H1 (cell line): ENCODE measurements at regions not wholly inside any gene's neighbourhood (a gene's known extent, or its start where the extent isn't known, plus 50 kb on each side); places are given as distances from the start of the nearest gene placed in this dataset.

ENCODE experiments used
- CTCF ChIA-PET: fragments of 300-600 bp; sonication (Branson Sonifier 250); formaldehyde crosslinking; loops from one replicate; lab custom pipeline; 2021; ENCODE audit not compliant: partially characterized antibody; lab: Charles Lee
- POLR2A ChIA-PET: fragments of 300-600 bp; sonication (Branson Sonifier 250); formaldehyde crosslinking; loops from one replicate; lab custom pipeline; 2021; ENCODE audit warnings: inconsistent platforms; ENCODE audit not compliant: partially characterized antibody; lab: Charles Lee
- DNase-seq, 2 experiments: peaks; one replicate each; pipeline versions ENCODE4 v3.0.0 to v3.0.0-alpha.2; 2010 to 2022; ENCODE audit warnings: low spot score in 2 of 2, low read depth in 1 of 2, mixed read lengths in 1 of 2
- FAIRE-seq: peaks from 2 replicates; lab custom pipeline; 2011; peaks lifted over from hg19 to GRCh38; lab: Jason Lieb, UNC
- H2AFZ ChIP-seq: 2 replicates; pipeline ENCODE4 v1.8.1; 2012; ENCODE audit warnings: low read length, inconsistent platforms
- H2AK5ac ChIP-seq: 2 replicates; pipeline ENCODE4 v1.6.1; 2013; ENCODE audit warnings: low read depth, low read length
- H2BK120ac ChIP-seq: replicated peaks from 2 replicates; pipeline ENCODE3; 2013; ENCODE audit warnings: low read depth, low read length, inconsistent platforms
- H2BK12ac ChIP-seq: 2 replicates; pipeline ENCODE4 v1.6.1; 2013; ENCODE audit warnings: low read depth, low read length
- H2BK15ac ChIP-seq: 2 replicates; pipeline ENCODE4 v1.6.1; 2013; ENCODE audit warnings: low read length
- H2BK20ac ChIP-seq: 2 replicates; pipeline ENCODE4 v1.6.1; 2013; ENCODE audit warnings: low read length
- H2BK5ac ChIP-seq: 2 replicates; pipeline ENCODE4 v1.6.1; 2013; ENCODE audit warnings: low read depth, low read length
- H3K14ac ChIP-seq: 2 replicates; pipeline ENCODE4 v1.6.1; 2013; ENCODE audit warnings: inconsistent platforms; ENCODE audit not compliant: insufficient read length
- H3K18ac ChIP-seq: 2 replicates; pipeline ENCODE4 v1.6.1; 2013; ENCODE audit warnings: low read length; ENCODE audit errors: extremely low read depth
- H3K23ac ChIP-seq: 2 replicates; pipeline ENCODE4 v1.6.1; 2013; ENCODE audit warnings: inconsistent platforms; ENCODE audit not compliant: insufficient read length
- H3K23me2 ChIP-seq: 2 replicates; pipeline ENCODE4 v1.6.1; 2013; ENCODE audit warnings: low read depth, low read length
- H3K27ac ChIP-seq: 2 replicates; pipeline ENCODE4 v1.6.1; 2011; ENCODE audit warnings: low read depth, low read length, inconsistent platforms
- H3K27me3 ChIP-seq, 4 experiments: replicated peaks in 1 of 4; 1 replicate in 1 of 4; 2 replicates in 3 of 4; pipeline versions ENCODE4 v1.6.1 to v1.8.1; 2011 to 2013; ENCODE audit warnings: low read length in 3 of 4, mild to moderate bottlenecking in 3 of 4, inconsistent platforms in 2 of 4, mixed read lengths in 2 of 4, moderate library complexity in 1 of 4; ENCODE audit not compliant: control insufficient read depth in 3 of 4, insufficient read depth in 3 of 4; ENCODE audit errors: extremely low read depth in 1 of 4
- H3K36me3 ChIP-seq, 4 experiments: 2 replicates each; pipeline versions ENCODE4 v1.6.1 to v1.8.1; 2011 to 2013; ENCODE audit warnings: mild to moderate bottlenecking in 4 of 4, low read length in 3 of 4, moderate library complexity in 2 of 4, control low read depth in 1 of 4, inconsistent platforms in 1 of 4; ENCODE audit not compliant: insufficient read depth in 4 of 4, control insufficient read depth in 2 of 4
- H3K4ac ChIP-seq: replicated peaks from 2 replicates; pipeline ENCODE3; 2013; ENCODE audit warnings: low read length, low read depth, mixed read lengths, inconsistent platforms; ENCODE audit not compliant: insufficient read length
- H3K4me1 ChIP-seq, 4 experiments: replicated peaks in 1 of 4; 1 replicate in 1 of 4; 2 replicates in 3 of 4; pipeline versions ENCODE4 v1.6.1 to v1.8.1; 2011 to 2013; ENCODE audit warnings: low read length in 3 of 4, inconsistent platforms in 2 of 4, mixed read lengths in 1 of 4; ENCODE audit not compliant: insufficient read depth in 4 of 4, control insufficient read depth in 3 of 4
- H3K4me2 ChIP-seq, 2 experiments: 2 replicates each; pipeline versions ENCODE4 v1.6.1 to v1.8.1; 2011 to 2013; ENCODE audit warnings: low read depth in 2 of 2, low read length in 2 of 2, control low read depth in 1 of 2, inconsistent platforms in 1 of 2, mild to moderate bottlenecking in 1 of 2; ENCODE audit not compliant: insufficient read depth in 1 of 2
- H3K4me3 ChIP-seq, 4 experiments: fragments of 200-600, 300-600 bp in 1 of 4; sonication (generic), shearing (Covaris generic), sonication (Bioruptor Twin) in 1 of 4; 2 replicates each; pipeline versions ENCODE4 v1.5.1 to v1.8.1; 2011 to 2016; ENCODE audit warnings: low read length in 4 of 4, low read depth in 3 of 4, control low read depth in 2 of 4, inconsistent platforms in 2 of 4, mild to moderate bottlenecking in 2 of 4, mixed read lengths in 1 of 4, moderate library complexity in 1 of 4; ENCODE audit not compliant: insufficient read depth in 2 of 4; ENCODE audit errors: extremely low read depth in 1 of 4
- H3K56ac ChIP-seq: replicated peaks from 2 replicates; pipeline ENCODE3; 2013; ENCODE audit warnings: low read depth, mild to moderate bottlenecking, mixed read lengths, low read length, inconsistent platforms; ENCODE audit not compliant: insufficient read length
- H3K79me1 ChIP-seq: 2 replicates; pipeline ENCODE4 v1.6.1; 2013; ENCODE audit warnings: low read depth, low read length, control low read depth
- H3K79me2 ChIP-seq, 2 experiments: 2 replicates each; pipeline versions ENCODE4 v1.6.1 to v1.8.1; 2012 to 2013; ENCODE audit warnings: low read length in 2 of 2, mild to moderate bottlenecking in 2 of 2, inconsistent platforms in 1 of 2; ENCODE audit not compliant: insufficient read depth in 2 of 2, control insufficient read depth in 1 of 2
- H3K9ac ChIP-seq, 4 experiments: replicated peaks in 1 of 4; 1 replicate in 1 of 4; 2 replicates in 3 of 4; pipeline versions ENCODE4 v1.6.1 to v1.8.1; 2011 to 2013; ENCODE audit warnings: low read depth in 3 of 4, low read length in 3 of 4, control low read depth in 2 of 4, mild to moderate bottlenecking in 2 of 4, moderate library complexity in 2 of 4, inconsistent platforms in 1 of 4; ENCODE audit errors: extremely low read depth in 1 of 4
- H3K9me3 ChIP-seq, 2 experiments: 2 replicates each; pipeline versions ENCODE4 v1.6.1 to v1.8.1; 2012 to 2013; ENCODE audit warnings: mild to moderate bottlenecking in 2 of 2, moderate library complexity in 2 of 2, control low read depth in 1 of 2, inconsistent platforms in 1 of 2, low read depth in 1 of 2, low read length in 1 of 2, mixed read lengths in 1 of 2; ENCODE audit not compliant: insufficient read depth in 2 of 2
- H4K20me1 ChIP-seq, 2 experiments: replicated peaks in 1 of 2; 2 replicates each; pipeline versions ENCODE3 to v1.8.1; 2011 to 2013; ENCODE audit warnings: inconsistent platforms in 2 of 2, low read length in 2 of 2, mild to moderate bottlenecking in 1 of 2; ENCODE audit not compliant: insufficient read depth in 2 of 2, control insufficient read depth in 1 of 2
- H4K5ac ChIP-seq: 2 replicates; pipeline ENCODE4 v1.6.1; 2013; ENCODE audit warnings: low read length, low read depth, mixed read lengths, inconsistent platforms; ENCODE audit not compliant: insufficient read length
- H4K8ac ChIP-seq: 2 replicates; pipeline ENCODE4 v1.8.0; 2013; ENCODE audit warnings: mild to moderate bottlenecking, moderate library complexity, low read length, inconsistent platforms; ENCODE audit not compliant: insufficient read depth; ENCODE audit errors: extremely low read depth
- H4K91ac ChIP-seq: replicated peaks from 2 replicates; pipeline ENCODE3; 2013; ENCODE audit warnings: low read length, mixed read lengths, inconsistent platforms; ENCODE audit not compliant: insufficient read length
- CHD1 ChIP-seq: IDR thresholded peaks from 2 replicates; pipeline ENCODE4 v1.6.1; 2012; ENCODE audit warnings: low read depth, low read length, improper control_type of control experiment
- EP300 ChIP-seq, 2 experiments: IDR thresholded peaks; 1 replicate in 1 of 2; 2 replicates in 1 of 2; pipeline ENCODE4 v1.6.1; 2011 to 2012; ENCODE audit warnings: low read depth in 2 of 2, low read length in 2 of 2, mild to moderate bottlenecking in 2 of 2, borderline replicate concordance in 1 of 2, inconsistent platforms in 1 of 2, moderate library complexity in 1 of 2
- GABPA ChIP-seq: IDR thresholded peaks from 2 replicates; pipeline ENCODE4 v1.6.1; 2011; ENCODE audit warnings: mild to moderate bottlenecking, low read length, moderate library complexity, borderline replicate concordance; ENCODE audit not compliant: insufficient read depth
- HDAC2 ChIP-seq, 2 experiments: fragments of 300-600 bp in 1 of 2; sonication (generic) in 1 of 2; IDR thresholded peaks; 2 replicates each; pipeline ENCODE4 v1.6.1; 2011 to 2012; ENCODE audit warnings: low read depth in 2 of 2, low read length in 2 of 2, mild to moderate bottlenecking in 2 of 2, moderate library complexity in 2 of 2, borderline replicate concordance in 1 of 2, inconsistent platforms in 1 of 2
- JUND ChIP-seq: IDR thresholded peaks from 2 replicates; pipeline ENCODE4 v1.6.1; 2011; ENCODE audit warnings: mild to moderate bottlenecking, improper control_type of control experiment, low read length
- KDM4A ChIP-seq: IDR thresholded peaks from one replicate; pipeline ENCODE4 v1.7.1; 2012; ENCODE audit warnings: low read depth, mild to moderate bottlenecking, moderate library complexity, low read length, inconsistent platforms; ENCODE audit not compliant: severe bottlenecking
- KDM5A ChIP-seq: fragments of 200-600 bp; IDR thresholded peaks from 2 replicates; pipeline ENCODE4 v1.7.1; 2012; ENCODE audit warnings: mild to moderate bottlenecking, low read length, inconsistent platforms, mixed read lengths
- POU5F1 ChIP-seq: IDR thresholded peaks from 2 replicates; pipeline ENCODE4 v1.6.1; 2011; ENCODE audit warnings: low read depth, mild to moderate bottlenecking, low read length, moderate library complexity
- RBBP5 ChIP-seq: IDR thresholded peaks from 2 replicates; pipeline ENCODE4 v1.7.1; 2012; ENCODE audit warnings: low read depth, mild to moderate bottlenecking, inconsistent platforms, low read length, moderate library complexity, borderline replicate concordance
- RFX5 ChIP-seq: IDR thresholded peaks from 2 replicates; pipeline ENCODE4 v1.6.1; 2011; ENCODE audit warnings: low read depth, low read length, improper control_type of control experiment, borderline replicate concordance
- RXRA ChIP-seq: IDR thresholded peaks from 2 replicates; pipeline ENCODE4 v1.6.1; 2011; ENCODE audit warnings: low read depth, mild to moderate bottlenecking, low read length, moderate library complexity; ENCODE audit not compliant: insufficient read depth
- SIN3A ChIP-seq, 2 experiments: IDR thresholded peaks in 1 of 2; conservative IDR thresholded peaks in 1 of 2; 2 replicates each; pipeline ENCODE4 v1.6.1; 2011 to 2012; ENCODE audit warnings: low read length in 2 of 2, improper control_type of control experiment in 1 of 2, low read depth in 1 of 2, mild to moderate bottlenecking in 1 of 2
- SIRT6 ChIP-seq: IDR thresholded peaks from one replicate; pipeline ENCODE4 v1.7.1; 2012; ENCODE audit warnings: low read length, inconsistent platforms
- TCF12 ChIP-seq: IDR thresholded peaks from 2 replicates; pipeline ENCODE4 v1.6.1; 2011; ENCODE audit warnings: low read depth, mild to moderate bottlenecking, low read length
- WGBS, 2 experiments: shearing (Covaris generic) in 1 of 2; methylation state at CpG; one replicate each; pipeline versions ENCODE4 v1.1.6 to v1.1.7; 2013 to 2015; ENCODE audit warnings: low lambda C conversion rate in 2 of 2, mixed read lengths in 2 of 2, inconsistent platforms in 1 of 2, low coverage in 1 of 2, missing lambda C conversion rate in 1 of 2; ENCODE audit not compliant: insufficient replicate concordance in 2 of 2, insufficient coverage in 1 of 2, insufficient read length in 1 of 2; ENCODE audit errors: extremely low coverage in 1 of 2, missing lambda C conversion rate in 1 of 2; 5-methylcytosine and 5-hydroxymethylcytosine counted together

DNA sequence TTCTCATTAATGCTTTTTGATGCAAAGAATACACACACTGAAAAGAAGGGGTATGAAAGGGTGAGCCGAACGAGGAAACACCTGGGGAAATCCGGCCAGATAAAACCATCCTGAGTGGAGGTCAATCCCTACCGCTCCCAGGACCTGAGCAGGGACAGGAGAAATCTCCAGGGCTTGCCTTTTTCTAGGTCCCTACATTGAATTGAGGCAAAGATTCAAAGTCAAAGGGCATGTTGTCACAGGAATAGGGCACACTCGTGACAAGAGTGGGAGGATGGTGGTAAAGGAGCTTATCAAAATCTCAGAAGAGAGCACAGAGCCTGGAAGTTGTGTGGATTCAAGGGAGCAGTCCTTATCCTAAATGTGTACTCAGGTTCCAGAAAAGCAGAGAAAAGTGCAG, 61.2 kb upstream of the ACKR3 start:
- Histone ChIP-seq H3K27ac (no peak overlapping the region), H4K8ac (no peak overlapping the region), H2BK5ac (no peak overlapping the region), H3K18ac (no peak overlapping the region), H2BK15ac (no peak overlapping the region), H2AFZ (no peak overlapping the region), H3K4me1 (no peaks in the 10 kb centered on the region), H3K36me3 (no peaks in the 10 kb centered on the region), H2AK5ac (no peak overlapping the region), H3K23ac (no peak overlapping the region), H3K56ac (no peak overlapping the region), H3K23me2 (peaks cover 2% of the 10 kb centered on the region; the same call in 1 of the 2 replicates), H2BK20ac (no peak overlapping the region), H4K5ac (no peak overlapping the region), H4K91ac (no peak overlapping the region), H3K27me3 (no peaks in the 10 kb centered on the region; a peak in 1 of 7 replicates), H3K4me3 (no peak overlapping the region), H4K20me1 (no peaks in the 10 kb centered on the region), H3K4me2 (no peak overlapping the region), H2BK12ac (no peak overlapping the region), H3K14ac (no peak overlapping the region), H3K9me3 (no peaks in the 10 kb centered on the region), H2BK120ac (no peak overlapping the region), H3K9ac (no peak overlapping the region), H3K79me2 (no peaks in the 10 kb centered on the region), H3K4ac (no peak overlapping the region), H3K79me1 (no peaks in the 10 kb centered on the region)
- CTCF ChIA-PET, result interaction anchor here (0.6 to 1.5 kb wide), 4 partner anchors 10 to 155 kb away, joined by 3 to 8 read pairs (median 5); no protein-coding TSS in a partner anchor
- DNase-seq, result no peak
- FAIRE-seq, result no peak
- WGBS, 2 experiments, result 87% methylated on average over 5 of the region's 5 CpGs; no CpG with 5 or more reads in 1 of the 2 experiments
- POLR2A ChIA-PET, result no interaction called here
- no peak for TF ChIP-seq TCF12
- no peak for TF ChIP-seq EP300 (IDR thresholded peaks at IDR 0.05; ENCODE audit: borderline replicate concordance in 1 of 2, low read depth in 2 of 2, low read length in 2 of 2)
- TF ChIP-seq RFX5, result no peak
- no peak for TF ChIP-seq CHD1
- TF ChIP-seq KDM5A, result no peak
- no peak for TF ChIP-seq JUND
- TF ChIP-seq RXRA, result no peak
- no peak for TF ChIP-seq SIN3A (conservative IDR thresholded peaks at IDR 0.05 in 1 of 2, IDR thresholded peaks at IDR 0.05 in 1 of 2; ENCODE audit: low read depth in 1 of 2, low read length in 2 of 2)
- no peak for TF ChIP-seq HDAC2 (IDR thresholded peaks at IDR 0.05; ENCODE audit: borderline replicate concordance in 1 of 2, low read depth in 2 of 2, low read length in 2 of 2)
- TF ChIP-seq RBBP5, result no peak
- TF ChIP-seq SIRT6, result no peak
- no peak for TF ChIP-seq POU5F1
- no peak for TF ChIP-seq KDM4A
- no peak for TF ChIP-seq GABPA
